ENCODE measurements at regions not wholly inside any gene's neighbourhood (a gene's known extent, or its start where the extent isn't known, plus 50 kb on each side); places are given as distances from the start of the nearest gene placed in this dataset.
"Not testable (repeated sequence)": the region's sequence is repeated elsewhere in the genome, so short reads cannot be mapped to it uniquely, and the experiment has no call there.

- no peak for DNase-seq
These were observed 1794.5 kb upstream of the CELF4 start for GRCh38 chr18:39360072-39360471.

- DNase-seq: no peak
These were observed 1794.0 kb upstream of the CELF4 start for GRCh38 chr18:39359636-39360035.

DNA sequence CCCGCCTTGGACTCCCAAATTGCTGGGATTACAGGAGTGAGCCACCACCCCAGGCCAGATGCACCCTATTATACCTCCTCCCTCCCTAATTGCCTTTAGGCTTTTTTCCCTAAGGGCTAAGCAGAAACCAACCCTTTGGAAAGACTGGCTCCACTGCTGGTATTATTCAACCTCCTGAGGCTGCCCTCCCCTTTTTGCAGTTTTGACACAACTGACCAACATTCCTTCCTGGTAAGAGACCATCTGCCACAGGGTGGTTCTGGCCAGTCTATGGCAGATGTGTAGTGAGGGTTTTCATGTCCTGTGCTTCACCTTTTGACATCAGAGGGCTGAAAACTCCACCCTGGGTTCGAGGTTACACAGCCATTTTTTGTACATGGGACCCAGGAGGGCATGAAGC, 1785.3 kb upstream of the CELF4 start:
- DNase-seq: no peak

GRCh38 chr18:39349801-39350200, 1784.2 kb upstream of the CELF4 start:
- DNase-seq: no peak

- no peak for DNase-seq
These were observed 1783.2 kb upstream of the CELF4 start for GRCh38 chr18:39348757-39349156.

DNA sequence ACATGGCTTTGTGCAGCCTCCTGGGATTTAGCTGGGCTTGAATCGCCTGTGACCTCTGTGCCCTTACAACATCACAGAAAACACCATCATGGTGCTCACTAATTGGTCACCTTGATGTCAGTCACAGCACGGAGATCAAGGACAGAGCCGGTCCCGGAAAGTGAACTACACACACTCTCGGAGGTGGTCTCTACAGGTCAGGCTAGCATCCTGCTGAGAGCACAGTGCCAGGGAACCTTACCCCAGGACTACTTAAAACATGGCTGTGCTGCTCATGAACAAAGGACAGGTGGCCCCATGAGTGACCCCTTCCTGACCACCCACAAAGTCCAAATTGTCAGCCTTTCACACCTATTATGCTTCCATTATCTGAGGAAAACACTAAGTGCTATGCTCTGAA, 1782.1 kb upstream of the CELF4 start:
- DNase-seq: no peak

DNA sequence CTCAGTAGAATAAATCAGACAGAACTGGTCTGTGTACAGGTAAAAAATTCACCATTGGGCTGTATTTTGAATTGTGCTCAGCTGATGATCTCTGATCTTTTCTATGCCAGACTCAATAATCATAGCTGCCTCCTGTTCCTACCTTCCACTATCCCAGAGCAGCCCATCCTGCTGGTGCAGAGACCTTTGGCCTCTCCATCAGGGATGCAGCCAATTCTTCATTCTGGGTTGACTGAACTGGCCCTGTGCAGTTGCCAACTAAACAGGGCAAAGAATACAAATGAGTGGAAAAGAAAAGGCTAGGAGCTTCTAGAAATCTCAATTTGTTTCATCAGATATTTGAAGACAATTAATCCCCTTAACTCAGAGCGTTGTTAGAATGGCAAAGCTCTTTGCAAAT, 1781.3 kb upstream of the CELF4 start:
- no peak for DNase-seq

DNA sequence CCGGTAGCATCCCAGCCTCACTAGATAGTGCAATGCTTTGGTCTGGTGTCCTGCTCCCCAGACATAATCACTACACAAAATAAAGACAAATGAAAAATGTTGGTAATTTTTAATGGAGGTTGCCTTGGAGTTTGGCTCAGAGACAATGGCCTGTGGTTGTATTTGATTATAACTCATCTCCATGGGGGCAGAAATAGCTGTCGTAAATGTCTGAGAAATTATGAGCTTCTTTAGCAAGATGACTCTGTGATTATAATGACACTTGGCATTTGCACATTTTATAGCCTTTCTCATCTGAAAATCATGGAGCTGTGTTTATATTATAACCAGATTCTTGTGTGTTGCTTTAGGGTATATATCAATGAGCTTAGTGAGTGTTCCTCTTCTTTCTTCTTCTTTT, 1779.7 kb upstream of the CELF4 start:
- no peak for DNase-seq

DNA sequence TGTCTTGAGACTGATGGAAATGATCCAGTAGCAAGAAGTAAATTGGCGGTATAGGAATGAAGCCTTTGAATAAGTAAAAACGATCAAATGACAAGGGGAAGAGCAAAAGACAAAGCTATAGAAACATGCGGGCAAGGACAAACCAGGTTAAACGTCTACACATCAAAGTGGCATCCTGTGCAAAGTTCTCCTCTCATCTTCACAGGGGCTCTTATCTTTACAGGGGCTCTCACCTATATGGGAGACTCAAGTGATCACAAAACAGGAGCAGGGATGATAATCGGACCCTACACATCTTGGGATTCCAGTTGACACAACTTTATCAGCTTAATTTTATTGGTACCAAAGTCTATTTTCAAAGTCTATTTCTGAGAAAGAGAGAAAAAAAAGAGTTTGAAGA, 1778.9 kb upstream of the CELF4 start:
- no peak for DNase-seq

DNA sequence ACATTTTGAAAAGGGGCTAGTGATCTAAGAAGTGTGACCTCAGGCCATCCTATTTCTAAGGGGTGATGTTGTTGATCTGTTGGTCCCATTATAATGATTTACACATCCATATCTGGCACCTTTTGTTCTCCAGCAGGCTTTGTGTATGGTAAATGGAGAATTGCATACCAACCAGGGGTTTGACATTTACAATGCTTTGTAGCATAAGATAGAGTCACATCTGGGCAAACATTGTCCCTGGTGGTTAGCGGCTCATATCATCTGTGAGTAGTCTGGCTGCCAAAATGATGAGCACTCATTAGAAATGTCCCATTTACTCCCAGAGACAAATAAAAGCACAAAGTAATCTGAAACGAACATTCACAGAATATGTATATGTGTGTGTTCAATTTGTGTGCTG, 1775.5 kb upstream of the CELF4 start:
- no peak for DNase-seq

- no peak for DNase-seq
These were observed 1774.8 kb upstream of the CELF4 start for GRCh38 chr18:39340418-39340817.

DNA sequence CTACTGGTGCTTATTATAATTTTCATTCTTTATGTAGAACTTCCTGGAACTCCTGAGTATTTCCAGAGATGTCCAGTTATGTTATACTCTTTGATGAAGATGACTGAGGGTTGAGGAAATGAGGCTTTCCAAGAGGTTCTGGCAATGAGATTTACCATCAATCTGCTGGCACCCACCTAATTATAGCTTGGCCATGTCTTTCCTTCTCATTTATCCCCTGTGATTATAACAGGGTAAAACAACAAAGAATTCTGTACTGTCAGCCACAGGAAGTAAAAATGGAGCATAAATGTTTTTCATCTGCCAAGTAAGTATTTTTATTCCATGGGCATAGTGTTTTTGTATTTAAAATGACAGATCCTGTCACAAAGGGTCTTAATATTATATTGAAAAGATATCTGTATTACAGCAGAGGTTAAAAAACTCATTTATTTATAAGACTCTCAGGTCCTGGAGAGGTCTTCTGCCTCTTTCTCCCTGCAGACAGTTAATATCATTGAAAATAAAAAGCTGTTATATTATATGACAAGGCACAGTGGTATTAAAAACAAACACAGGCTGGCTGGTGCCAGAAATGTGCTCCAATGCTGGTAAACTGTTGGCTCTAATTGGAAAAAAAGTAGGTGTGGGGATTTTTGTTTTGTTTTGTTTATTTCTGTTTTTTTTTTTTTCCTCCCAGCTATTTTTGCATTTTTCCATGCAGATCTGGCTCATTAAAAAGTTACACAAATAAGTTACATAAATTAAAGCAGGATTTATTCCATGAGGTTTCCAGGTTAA, 1764.1 kb upstream of the CELF4 start:
- no peak for DNase-seq

GRCh38 chr18:39326772-39327171, 1761.2 kb upstream of the CELF4 start:
- DNase-seq: no peak

- no peak for DNase-seq
These were observed 1760.4 kb upstream of the CELF4 start for GRCh38 chr18:39325973-39326372.

DNA sequence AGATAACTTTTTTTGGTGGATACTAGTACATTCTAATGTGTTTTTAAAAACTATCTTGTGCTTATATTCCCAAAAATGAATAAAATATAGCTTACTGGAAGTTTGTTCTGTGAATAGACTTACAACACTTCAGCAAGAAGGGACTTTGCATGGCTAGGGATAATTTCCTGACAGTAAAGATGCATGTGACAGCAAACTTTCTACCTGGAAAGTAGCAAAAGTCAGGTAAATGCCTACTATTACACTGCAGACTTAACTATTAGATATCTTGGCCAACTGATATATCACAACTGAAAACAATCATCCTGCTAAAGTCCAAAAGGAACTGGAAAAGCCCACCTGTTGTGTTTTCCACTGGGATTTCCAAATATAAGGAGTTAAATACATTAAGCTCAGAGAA, 1753.5 kb upstream of the CELF4 start:
- no peak for DNase-seq

DNA sequence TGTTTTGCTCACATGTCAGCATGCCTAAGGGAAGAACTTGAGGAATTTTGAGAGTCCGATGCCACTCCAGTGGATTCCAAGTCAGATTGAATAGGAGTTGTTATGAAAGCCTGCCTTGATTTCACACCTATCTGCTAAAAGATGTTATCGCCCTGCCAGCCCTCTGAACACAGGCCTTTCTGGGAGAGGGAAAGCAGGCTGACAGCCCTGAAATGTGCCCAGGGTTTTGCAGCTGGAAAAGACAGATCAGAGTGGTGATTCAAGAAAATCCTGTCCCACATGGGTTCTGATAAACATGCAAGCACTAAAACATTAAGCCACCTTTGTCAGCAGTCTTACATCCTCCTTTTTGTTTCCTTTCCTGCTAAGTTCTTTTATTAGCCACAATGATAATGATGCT, 1752.9 kb upstream of the CELF4 start:
- DNase-seq: no peak

DNA sequence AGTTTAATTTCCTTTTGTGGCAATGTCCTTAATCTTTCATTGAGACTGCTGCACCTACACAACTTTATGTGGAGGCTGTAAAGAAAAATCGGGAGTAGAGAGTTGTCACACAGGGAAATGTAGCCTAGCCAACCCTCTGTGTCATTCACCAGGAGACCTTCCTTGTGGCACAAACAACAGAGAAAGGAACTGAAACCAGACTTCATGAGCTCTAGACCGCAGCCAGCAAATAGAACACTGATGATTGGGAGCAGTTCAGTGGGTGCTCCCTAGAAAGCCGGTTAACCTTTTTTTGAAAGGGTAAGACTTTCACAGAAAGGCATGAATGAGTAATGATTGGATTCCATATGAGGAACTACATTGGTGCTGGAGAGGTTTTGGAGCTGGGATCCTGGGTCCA, 1752.4 kb upstream of the CELF4 start:
- DNase-seq: no peak

GRCh38 chr18:39314595-39314994, 1749.0 kb upstream of the CELF4 start:
- DNase-seq: no peak

- no peak for DNase-seq
These were observed 1748.4 kb upstream of the CELF4 start for GRCh38 chr18:39313992-39314391.

- no peak for DNase-seq
These were observed 1745.6 kb upstream of the CELF4 start for GRCh38 chr18:39311111-39311712.

- not testable (repeated sequence) for DNase-seq
These were observed 1743.4 kb upstream of the CELF4 start for GRCh38 chr18:39308931-39309521.

GRCh38 chr18:39305766-39306165, 1740.2 kb upstream of the CELF4 start:
- no peak for DNase-seq

GRCh38 chr18:39302481-39302880, 1736.9 kb upstream of the CELF4 start:
- DNase-seq: no peak

- DNase-seq: no peak
These were observed 1733.6 kb upstream of the CELF4 start for GRCh38 chr18:39299152-39299551.

GRCh38 chr18:39297225-39297624, 1731.6 kb upstream of the CELF4 start:
- no peak for DNase-seq

Data from NCI-H1048 (cell line).